H9 (cell line): ENCODE measurements at regions not wholly inside any gene's neighbourhood (a gene's known extent, or its start where the extent isn't known, plus 50 kb on each side); places are given as distances from the start of the nearest gene placed in this dataset.

Source experiments
- DNase-seq: peaks from one replicate; pipeline ENCODE4 v3.0.0-alpha.2; 2017
- H2AFZ ChIP-seq: one replicate; pipeline ENCODE4 v1.6.1; 2013; ENCODE audit warnings: mild to moderate bottlenecking, low read length, control low read depth, moderate library complexity
- H2AK5ac ChIP-seq: 2 replicates; pipeline ENCODE4 v1.6.1; 2013; ENCODE audit warnings: low read length, control low read depth, mixed read lengths; ENCODE audit not compliant: insufficient read length
- H2BK120ac ChIP-seq: one replicate; pipeline ENCODE4 v1.6.1; 2013; ENCODE audit warnings: low read depth, mild to moderate bottlenecking, low read length, control low read depth, inconsistent platforms; ENCODE audit not compliant: poor library complexity, severe bottlenecking
- H2BK12ac ChIP-seq: 2 replicates; pipeline ENCODE4 v1.6.1; 2013; ENCODE audit warnings: low read length, control low read depth, mixed read lengths, low read depth; ENCODE audit not compliant: insufficient read length
- H2BK15ac ChIP-seq: 2 replicates; pipeline ENCODE4 v1.6.1; 2013; ENCODE audit warnings: low read depth, low read length, control low read depth
- H2BK20ac ChIP-seq: one replicate; pipeline ENCODE4 v1.6.1; 2013; ENCODE audit warnings: low read depth, mild to moderate bottlenecking, low read length, control low read depth, inconsistent platforms; ENCODE audit not compliant: poor library complexity, severe bottlenecking
- H2BK5ac ChIP-seq: 2 replicates; pipeline ENCODE4 v1.6.1; 2013; ENCODE audit warnings: low read length, control low read depth, mixed read lengths; ENCODE audit not compliant: insufficient read length
- H3K14ac ChIP-seq: 2 replicates; pipeline ENCODE4 v1.6.1; 2013; ENCODE audit warnings: low read length, control low read depth; ENCODE audit not compliant: insufficient read depth
- H3K18ac ChIP-seq: 2 replicates; pipeline ENCODE4 v1.6.1; 2013; ENCODE audit warnings: low read depth, mild to moderate bottlenecking, mixed read lengths, low read length, control low read depth; ENCODE audit not compliant: insufficient read length
- H3K23ac ChIP-seq: 2 replicates; pipeline ENCODE4 v1.6.1; 2013; ENCODE audit warnings: low read length, control low read depth, mixed read lengths, low read depth; ENCODE audit not compliant: insufficient read length
- H3K23me2 ChIP-seq: 2 replicates; pipeline ENCODE4 v1.6.1; 2013; ENCODE audit warnings: low read depth, mild to moderate bottlenecking, mixed read lengths, low read length, control low read depth; ENCODE audit not compliant: insufficient read length, poor library complexity, severe bottlenecking
- H3K27ac ChIP-seq: 2 replicates; pipeline ENCODE4 v1.5.1; 2013; ENCODE audit warnings: low read length, control low read depth, mixed read lengths, low read depth; ENCODE audit not compliant: insufficient read length
- H3K27me3 ChIP-seq: 2 replicates; pipeline ENCODE4 v1.6.1; 2013; ENCODE audit warnings: low read length, control low read depth, inconsistent platforms; ENCODE audit not compliant: insufficient read depth
- H3K4ac ChIP-seq: 2 replicates; pipeline ENCODE4 v1.6.1; 2013; ENCODE audit warnings: low read depth, mild to moderate bottlenecking, control low read depth, inconsistent platforms, low read length, moderate library complexity
- H3K4me1 ChIP-seq: 2 replicates; pipeline ENCODE4 v1.6.1; 2013; ENCODE audit warnings: low read length, control low read depth, inconsistent platforms; ENCODE audit not compliant: insufficient read depth
- H3K4me2 ChIP-seq: 2 replicates; pipeline ENCODE4 v1.6.1; 2013; ENCODE audit warnings: low read length, control low read depth, mixed read lengths; ENCODE audit not compliant: insufficient read length, insufficient read depth
- H3K56ac ChIP-seq: 2 replicates; pipeline ENCODE4 v1.6.1; 2013; ENCODE audit warnings: low read depth, mild to moderate bottlenecking, mixed read lengths, low read length, control low read depth; ENCODE audit not compliant: insufficient read length
- H3K79me1 ChIP-seq: 2 replicates; pipeline ENCODE4 v1.6.1; 2013; ENCODE audit warnings: low read depth, mild to moderate bottlenecking, moderate library complexity, low read length, control low read depth, inconsistent platforms; ENCODE audit not compliant: insufficient read depth, poor library complexity, severe bottlenecking
- H3K79me2 ChIP-seq: 2 replicates; pipeline ENCODE4 v1.6.1; 2013; ENCODE audit warnings: low read length, control low read depth, inconsistent platforms; ENCODE audit not compliant: insufficient read depth
- H3K9ac ChIP-seq: 2 replicates; pipeline ENCODE4 v1.6.1; 2013; ENCODE audit warnings: low read length, control low read depth, mixed read lengths; ENCODE audit not compliant: insufficient read length; ENCODE audit errors: extremely low read depth
- H3K9me3 ChIP-seq: one replicate; pipeline ENCODE4 v1.6.1; 2013; ENCODE audit warnings: low read depth, low read length, inconsistent platforms; ENCODE audit not compliant: control insufficient read depth
- H3T11ph ChIP-seq: one replicate; pipeline ENCODE4 v1.6.1; 2013; ENCODE audit warnings: mild to moderate bottlenecking, low read length, control low read depth, inconsistent platforms
- H4K20me1 ChIP-seq: one replicate; pipeline ENCODE4 v1.6.1; 2013; ENCODE audit not compliant: control insufficient read depth, insufficient read length, insufficient read depth
- H4K5ac ChIP-seq: 2 replicates; pipeline ENCODE4 v1.6.1; 2013; ENCODE audit warnings: low read depth, mild to moderate bottlenecking, mixed read lengths, low read length, control low read depth; ENCODE audit not compliant: insufficient read length
- H4K8ac ChIP-seq: replicated peaks from 2 replicates; pipeline ENCODE4 v1.6.1; 2013; ENCODE audit warnings: low read length, control low read depth, mixed read lengths, low read depth; ENCODE audit not compliant: insufficient read length
- H4K91ac ChIP-seq: 2 replicates; pipeline ENCODE4 v1.6.1; 2013; ENCODE audit warnings: low read depth, mild to moderate bottlenecking, moderate library complexity, mixed read lengths, low read length, control low read depth; ENCODE audit not compliant: insufficient read length
- H3K27ac Mint-ChIP-seq, 3 experiments: 2 replicates in 2 of 3; 3 replicates in 1 of 3; pipeline ENCODE4 v1.8.0; 2020 to 2021; ENCODE audit warnings: mixed read lengths in 3 of 3, mild to moderate bottlenecking in 1 of 3, moderate library complexity in 1 of 3
- H3K27me3 Mint-ChIP-seq: 2 replicates; pipeline ENCODE4 v1.8.0; 2021; ENCODE audit warnings: low read depth, mild to moderate bottlenecking, moderate library complexity, mixed read lengths
- H3K36me3 Mint-ChIP-seq, 3 experiments: 2 replicates in 2 of 3; 3 replicates in 1 of 3; pipeline ENCODE4 v1.8.0; 2020 to 2021; ENCODE audit warnings: low read depth in 3 of 3, mixed read lengths in 3 of 3; ENCODE audit not compliant: insufficient read depth in 1 of 3
- H3K4me1 Mint-ChIP-seq, 2 experiments: 2 replicates each; pipeline ENCODE4 v1.8.0; 2020; ENCODE audit warnings: mixed read lengths in 2 of 2
- H3K4me3 Mint-ChIP-seq, 2 experiments: 2 replicates in 1 of 2; 3 replicates in 1 of 2; pipeline ENCODE4 v1.8.0; 2020 to 2021; ENCODE audit warnings: mild to moderate bottlenecking in 2 of 2, mixed read lengths in 2 of 2, moderate library complexity in 1 of 2
- H3K9me3 Mint-ChIP-seq, 2 experiments: 2 replicates in 1 of 2; 3 replicates in 1 of 2; pipeline ENCODE4 v1.8.0; 2020; ENCODE audit warnings: mild to moderate bottlenecking in 2 of 2, mixed read lengths in 2 of 2, moderate library complexity in 1 of 2
- WGBS: extraction: QIAGEN DNeasy Blood & Tissue Kit; methylation state at CpG from one replicate; pipeline ENCODE4 v1.1.7; 2013; ENCODE audit warnings: missing lambda C conversion rate, low lambda C conversion rate, mixed read lengths; ENCODE audit not compliant: insufficient read length; ENCODE audit errors: extremely low coverage; 5-methylcytosine and 5-hydroxymethylcytosine counted together
- TF ChIP-seq, protein P1 (sequence below): fragments of 200-600 bp; sonication (generic); conservative IDR thresholded peaks from 3 replicates; pipeline ENCODE4 v1.8.0; 2021; ENCODE audit warnings: antibody characterized with exemption, mild to moderate bottlenecking

DNA sequence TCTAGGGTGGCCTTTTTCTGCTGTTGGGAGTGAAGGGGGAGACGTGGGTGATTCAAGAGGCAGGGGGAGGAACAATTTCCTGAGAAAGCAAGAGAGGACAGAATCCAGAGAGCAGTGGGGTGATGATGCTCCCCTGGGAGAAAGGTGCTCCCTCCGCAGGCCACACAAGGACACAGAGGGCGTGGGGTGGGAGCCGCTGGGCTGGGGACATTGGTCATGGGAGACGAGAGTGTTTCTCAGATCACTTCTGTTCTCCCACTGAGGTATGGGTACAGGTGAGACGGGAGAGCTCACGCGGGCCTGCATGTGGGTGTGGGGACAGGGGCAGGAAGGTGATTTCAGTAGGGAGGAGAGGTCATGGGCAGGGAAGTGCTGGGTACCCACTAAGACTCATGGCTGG, 259.5 kb upstream of the CTBP2 start:
- H3K4me2 ChIP-seq, result no peak overlapping the region
- H4K5ac ChIP-seq, result no peak overlapping the region
- H2BK12ac ChIP-seq, result no peak overlapping the region
- no peak overlapping the region for H3K4ac ChIP-seq
- no peak overlapping the region for H3K4me3 Mint-ChIP-seq
- no peak overlapping the region for H2BK5ac ChIP-seq
- H3K23ac ChIP-seq, result no peak overlapping the region
- no peaks in the 10 kb centered on the region for H3K9me3 ChIP-seq
- no peaks in the 10 kb centered on the region for H3K79me1 ChIP-seq
- TF ChIP-seq, protein P1, sequence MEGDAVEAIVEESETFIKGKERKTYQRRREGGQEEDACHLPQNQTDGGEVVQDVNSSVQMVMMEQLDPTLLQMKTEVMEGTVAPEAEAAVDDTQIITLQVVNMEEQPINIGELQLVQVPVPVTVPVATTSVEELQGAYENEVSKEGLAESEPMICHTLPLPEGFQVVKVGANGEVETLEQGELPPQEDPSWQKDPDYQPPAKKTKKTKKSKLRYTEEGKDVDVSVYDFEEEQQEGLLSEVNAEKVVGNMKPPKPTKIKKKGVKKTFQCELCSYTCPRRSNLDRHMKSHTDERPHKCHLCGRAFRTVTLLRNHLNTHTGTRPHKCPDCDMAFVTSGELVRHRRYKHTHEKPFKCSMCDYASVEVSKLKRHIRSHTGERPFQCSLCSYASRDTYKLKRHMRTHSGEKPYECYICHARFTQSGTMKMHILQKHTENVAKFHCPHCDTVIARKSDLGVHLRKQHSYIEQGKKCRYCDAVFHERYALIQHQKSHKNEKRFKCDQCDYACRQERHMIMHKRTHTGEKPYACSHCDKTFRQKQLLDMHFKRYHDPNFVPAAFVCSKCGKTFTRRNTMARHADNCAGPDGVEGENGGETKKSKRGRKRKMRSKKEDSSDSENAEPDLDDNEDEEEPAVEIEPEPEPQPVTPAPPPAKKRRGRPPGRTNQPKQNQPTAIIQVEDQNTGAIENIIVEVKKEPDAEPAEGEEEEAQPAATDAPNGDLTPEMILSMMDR, result no peak
- peaks cover 20% of the 10 kb centered on the region for H3K27me3 Mint-ChIP-seq
- no peak overlapping the region for H4K8ac ChIP-seq
- H3K9ac ChIP-seq, result no peak overlapping the region
- H3K4me1 ChIP-seq, result no peaks in the 10 kb centered on the region
- H3K27ac Mint-ChIP-seq, result peak overlapping the region in 1 of 3 experiments; percentile 91; a peak in 1 of 7 replicates
- no peak overlapping the region for H3K14ac ChIP-seq
- H2AK5ac ChIP-seq, result no peak overlapping the region
- WGBS, result no CpG with 5 or more reads among the region's 8 CpGs
- no peaks in the 10 kb centered on the region; a peak in 1 of 5 replicates for H3K9me3 Mint-ChIP-seq
- no peak overlapping the region for H3K56ac ChIP-seq
- H3K79me2 ChIP-seq, result no peaks in the 10 kb centered on the region
- H4K91ac ChIP-seq, result no peak overlapping the region
- no peaks in the 10 kb centered on the region for H3K36me3 Mint-ChIP-seq
- no peak overlapping the region for H3T11ph ChIP-seq
- no peak overlapping the region for H3K27ac ChIP-seq
- H2BK120ac ChIP-seq, result no peak overlapping the region
- no peaks in the 10 kb centered on the region for H3K23me2 ChIP-seq
- no peak overlapping the region for H2BK15ac ChIP-seq
- no peak for DNase-seq
- no peaks in the 10 kb centered on the region for H3K4me1 Mint-ChIP-seq
- H3K27me3 ChIP-seq, result no peaks in the 10 kb centered on the region
- no peak overlapping the region for H2BK20ac ChIP-seq
- H4K20me1 ChIP-seq, result no peaks in the 10 kb centered on the region
- H3K18ac ChIP-seq, result no peak overlapping the region
- no peak overlapping the region for H2AFZ ChIP-seq
